ENCODE measurements at regions not wholly inside any gene's neighbourhood (a gene's known extent, or its start where the extent isn't known, plus 50 kb on each side); places are given as distances from the start of the nearest gene placed in this dataset.
A peak's percentile ranks its signal among the peaks of the same experiment; 100 is the strongest.

GRCh38 chr22:26902401-26903029 lies 245.1 kb downstream of the MIAT start:
- peak in 1 of 2 donors; percentile 29 for ATAC-seq
- no peak for DNase-seq
- intact Hi-C loops (cut with DNase I) = no loop called here

GRCh38 chr22:26903030-26903856 lies 245.9 kb downstream of the MIAT start:
- intact Hi-C loops (cut with DNase I) = no loop called here
- ATAC-seq = peak; percentile 34 to 52

GRCh38 chr22:26904483-26904882 lies 247.1 kb downstream of the MIAT start:
- no peak for DNase-seq
- intact Hi-C loops (cut with DNase I) = no loop called here
- no peak for ATAC-seq

More at GRCh38 chr22:26903030-26903856, 245.9 kb downstream of the MIAT start:
- no peak for DNase-seq

- intact Hi-C loops (cut with DNase I) = no loop called here
- DNase-seq = no peak
- ATAC-seq = no peak
Observed at GRCh38 chr22:26905076-26905475, 247.7 kb downstream of the MIAT start.

GRCh38 chr22:26905640-26906039 lies 248.3 kb downstream of the MIAT start:
- intact Hi-C loops (cut with DNase I) = no loop called here
- DNase-seq = no peak
- ATAC-seq = no peak

GRCh38 chr22:26906464-26906863 lies 249.1 kb downstream of the MIAT start:
- DNase-seq (no peak), ATAC-seq (no peak)
- intact Hi-C loops (cut with DNase I) = no loop called here

GRCh38 chr22:26907366-26907765 lies 250.0 kb downstream of the MIAT start:
- intact Hi-C loops (cut with DNase I) = no loop called here
- DNase-seq = no peak
- ATAC-seq = no peak

GRCh38 chr22:26910845-26911244 lies 253.5 kb downstream of the MIAT start:
- DNase-seq (no peak), ATAC-seq (no peak)
- intact Hi-C loops (cut with DNase I) = no loop called here

GRCh38 chr22:26912655-26913345 lies 255.4 kb downstream of the MIAT start:
- no peak for ATAC-seq
- no peak for DNase-seq
- intact Hi-C loops (cut with DNase I) = no loop called here

GRCh38 chr22:26914519-26915185 lies 257.3 kb downstream of the MIAT start:
- ATAC-seq (no peak), DNase-seq (no peak)
- intact Hi-C loops (cut with DNase I) = no loop called here

- ATAC-seq = no peak
- intact Hi-C loops (cut with DNase I) = no loop called here
- DNase-seq = no peak
Observed at GRCh38 chr22:26916236-26916635, 258.8 kb downstream of the MIAT start.

GRCh38 chr22:26918226-26918625 lies 260.8 kb downstream of the MIAT start:
- ATAC-seq (no peak), DNase-seq (no peak)
- intact Hi-C loops (cut with DNase I) = no loop called here

GRCh38 chr22:26921726-26922125 lies 264.3 kb downstream of the MIAT start:
- intact Hi-C loops (cut with DNase I) = no loop called here
- ATAC-seq (no peak), DNase-seq (no peak)

- no peak for DNase-seq
- intact Hi-C loops (cut with DNase I) = no loop called here
- no peak for ATAC-seq
Observed at GRCh38 chr22:26922806-26923205, 265.4 kb downstream of the MIAT start.

GRCh38 chr22:26923531-26923930 lies 266.1 kb downstream of the MIAT start:
- DNase-seq = no peak
- intact Hi-C loops (cut with DNase I) = no loop called here
- no peak for ATAC-seq

GRCh38 chr22:26927821-26928220 lies 270.4 kb downstream of the MIAT start:
- ATAC-seq = no peak

GRCh38 chr22:26931471-26931870 lies 274.1 kb downstream of the MIAT start:
- intact Hi-C loops (cut with DNase I) = no loop called here
- DNase-seq (no peak), ATAC-seq (no peak)

More at GRCh38 chr22:26927821-26928220, 270.4 kb downstream of the MIAT start:
- DNase-seq = no peak
- intact Hi-C loops (cut with DNase I) = no loop called here

GRCh38 chr22:26933105-26933590 lies 275.8 kb downstream of the MIAT start:
- ATAC-seq (no peak), DNase-seq (no peak)
- intact Hi-C loops (cut with DNase I) = no loop called here

GRCh38 chr22:26937213-26937612 lies 279.8 kb downstream of the MIAT start:
- intact Hi-C loops (cut with DNase I) = no loop called here

GRCh38 chr22:26939466-26939865 lies 282.1 kb downstream of the MIAT start:
- ATAC-seq = no peak
- intact Hi-C loops (cut with DNase I) = no loop called here
- DNase-seq = no peak

More at GRCh38 chr22:26937213-26937612, 279.8 kb downstream of the MIAT start:
- DNase-seq (no peak), ATAC-seq (no peak)
